ENCODE measurements at regions not wholly inside any gene's neighbourhood (a gene's known extent, or its start where the extent isn't known, plus 50 kb on each side); places are given as distances from the start of the nearest gene placed in this dataset.

DNA sequence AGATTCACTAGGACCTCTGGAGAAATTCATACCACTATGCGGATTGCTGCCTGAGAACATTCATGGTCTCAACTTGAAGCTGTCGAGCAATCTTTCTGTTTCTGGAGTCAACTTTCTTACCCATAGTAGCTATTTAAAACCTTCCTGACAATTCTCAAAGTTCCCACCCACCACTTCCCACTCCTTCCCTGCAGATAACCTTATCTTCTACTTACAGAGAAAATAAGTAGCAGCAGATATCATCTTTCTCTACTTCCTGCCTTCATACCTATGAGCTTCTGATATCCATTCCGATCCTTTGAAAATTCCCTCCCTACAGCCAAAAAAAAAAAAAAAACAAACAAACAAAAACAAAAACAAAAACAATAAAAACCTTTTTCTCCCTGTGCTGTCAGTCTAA is 81.2 kb upstream of the CYRIA start (continued):
- TF ChIP-seq ELF1 (IDR thresholded peaks at IDR 0.05; ENCODE audit: borderline replicate concordance, low read depth) (no peak), ZNF274 (IDR thresholded peaks at IDR 0.05; ENCODE audit: low read depth, low read length) (no peak), CBX3 (IDR thresholded peaks at IDR 0.05; ENCODE audit: low read depth) (no peak), POLR2AphosphoS5 (IDR thresholded peaks at IDR 0.05; ENCODE audit: low read depth, low read length) (no peak), SRF (IDR thresholded peaks at IDR 0.05; ENCODE audit: low read depth) (no peak), CEBPB (IDR thresholded peaks at IDR 0.05; ENCODE audit: low read depth) (no peak), EZH2phosphoT487 (IDR thresholded peaks at IDR 0.05; ENCODE audit: borderline replicate concordance) (no peak)
- TF ChIP-seq, protein P1, sequence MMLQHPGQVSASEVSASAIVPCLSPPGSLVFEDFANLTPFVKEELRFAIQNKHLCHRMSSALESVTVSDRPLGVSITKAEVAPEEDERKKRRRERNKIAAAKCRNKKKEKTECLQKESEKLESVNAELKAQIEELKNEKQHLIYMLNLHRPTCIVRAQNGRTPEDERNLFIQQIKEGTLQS (IDR thresholded peaks at IDR 0.05) = no peak

DNA sequence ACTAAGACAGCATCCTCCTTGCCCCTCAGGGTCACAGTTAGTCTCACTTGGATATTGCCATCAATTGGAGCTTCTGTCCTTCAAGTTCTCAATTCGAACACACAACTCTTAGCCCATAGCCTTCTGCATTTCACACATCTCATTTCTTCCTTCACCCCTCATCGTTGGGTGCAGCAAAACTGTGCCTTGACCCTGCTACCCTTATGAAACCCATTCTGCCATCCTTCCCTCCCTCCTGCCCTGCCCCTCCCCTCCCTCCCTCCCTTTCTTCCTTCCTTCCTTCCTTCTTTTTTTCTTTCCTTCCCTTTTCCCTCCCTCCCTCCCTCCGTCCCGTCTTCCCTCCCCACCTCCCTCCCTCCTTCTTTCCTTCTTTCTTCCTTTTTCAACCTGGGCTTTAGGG is 80.7 kb upstream of the CYRIA start:
- ATAC-seq (no peak), DNase-seq (ENCODE audit: low read depth, low spot score) (no peak)
- BruUV-seq (replicated peaks) = no TSS peak
- TF ChIP-seq SP1 (IDR thresholded peaks at IDR 0.05; ENCODE audit: low read depth) = no peak
- TF ChIP-seq ELF1 (IDR thresholded peaks at IDR 0.05; ENCODE audit: borderline replicate concordance, low read depth) = no peak
- TF ChIP-seq, protein P2, sequence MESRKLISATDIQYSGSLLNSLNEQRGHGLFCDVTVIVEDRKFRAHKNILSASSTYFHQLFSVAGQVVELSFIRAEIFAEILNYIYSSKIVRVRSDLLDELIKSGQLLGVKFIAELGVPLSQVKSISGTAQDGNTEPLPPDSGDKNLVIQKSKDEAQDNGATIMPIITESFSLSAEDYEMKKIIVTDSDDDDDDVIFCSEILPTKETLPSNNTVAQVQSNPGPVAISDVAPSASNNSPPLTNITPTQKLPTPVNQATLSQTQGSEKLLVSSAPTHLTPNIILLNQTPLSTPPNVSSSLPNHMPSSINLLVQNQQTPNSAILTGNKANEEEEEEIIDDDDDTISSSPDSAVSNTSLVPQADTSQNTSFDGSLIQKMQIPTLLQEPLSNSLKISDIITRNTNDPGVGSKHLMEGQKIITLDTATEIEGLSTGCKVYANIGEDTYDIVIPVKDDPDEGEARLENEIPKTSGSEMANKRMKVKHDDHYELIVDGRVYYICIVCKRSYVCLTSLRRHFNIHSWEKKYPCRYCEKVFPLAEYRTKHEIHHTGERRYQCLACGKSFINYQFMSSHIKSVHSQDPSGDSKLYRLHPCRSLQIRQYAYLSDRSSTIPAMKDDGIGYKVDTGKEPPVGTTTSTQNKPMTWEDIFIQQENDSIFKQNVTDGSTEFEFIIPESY (IDR thresholded peaks at IDR 0.05; ENCODE audit: extremely low read depth, insufficient replicate concordance, low read length) = no peak
- TF ChIP-seq, protein P1 (IDR thresholded peaks at IDR 0.05) = no peak
- TF ChIP-seq EZH2phosphoT487 (IDR thresholded peaks at IDR 0.05; ENCODE audit: borderline replicate concordance) = no peak
- no peak for TF ChIP-seq SIN3A (IDR thresholded peaks at IDR 0.05; ENCODE audit: low read depth)
- TF ChIP-seq CBX3 (IDR thresholded peaks at IDR 0.05; ENCODE audit: low read depth) = no peak
- no peak for TF ChIP-seq POLR2A (IDR thresholded peaks at IDR 0.05; ENCODE audit: borderline replicate concordance, extremely low read depth, insufficient read depth, insufficient read length)
- TF ChIP-seq TCF7L2 (IDR thresholded peaks at IDR 0.05; ENCODE audit: borderline replicate concordance, extremely low read depth, insufficient read depth, insufficient read length) = no peak
- no peak for TF ChIP-seq CEBPB (IDR thresholded peaks at IDR 0.05; ENCODE audit: low read depth)
- no peak for TF ChIP-seq JUND (IDR thresholded peaks at IDR 0.05)
- TF ChIP-seq ZNF274 (IDR thresholded peaks at IDR 0.05; ENCODE audit: low read depth, low read length) = no peak
- TF ChIP-seq, protein P3, sequence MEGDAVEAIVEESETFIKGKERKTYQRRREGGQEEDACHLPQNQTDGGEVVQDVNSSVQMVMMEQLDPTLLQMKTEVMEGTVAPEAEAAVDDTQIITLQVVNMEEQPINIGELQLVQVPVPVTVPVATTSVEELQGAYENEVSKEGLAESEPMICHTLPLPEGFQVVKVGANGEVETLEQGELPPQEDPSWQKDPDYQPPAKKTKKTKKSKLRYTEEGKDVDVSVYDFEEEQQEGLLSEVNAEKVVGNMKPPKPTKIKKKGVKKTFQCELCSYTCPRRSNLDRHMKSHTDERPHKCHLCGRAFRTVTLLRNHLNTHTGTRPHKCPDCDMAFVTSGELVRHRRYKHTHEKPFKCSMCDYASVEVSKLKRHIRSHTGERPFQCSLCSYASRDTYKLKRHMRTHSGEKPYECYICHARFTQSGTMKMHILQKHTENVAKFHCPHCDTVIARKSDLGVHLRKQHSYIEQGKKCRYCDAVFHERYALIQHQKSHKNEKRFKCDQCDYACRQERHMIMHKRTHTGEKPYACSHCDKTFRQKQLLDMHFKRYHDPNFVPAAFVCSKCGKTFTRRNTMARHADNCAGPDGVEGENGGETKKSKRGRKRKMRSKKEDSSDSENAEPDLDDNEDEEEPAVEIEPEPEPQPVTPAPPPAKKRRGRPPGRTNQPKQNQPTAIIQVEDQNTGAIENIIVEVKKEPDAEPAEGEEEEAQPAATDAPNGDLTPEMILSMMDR (IDR thresholded peaks at IDR 0.05 in 2 of 3, conservative IDR thresholded peaks at IDR 0.05 in 1 of 3; ENCODE audit: borderline replicate concordance in 1 of 3, insufficient read depth in 1 of 3, low read depth in 2 of 3, low read length in 2 of 3) = no peak
- no peak for TF ChIP-seq ZFX (IDR thresholded peaks at IDR 0.05)
- TF ChIP-seq RAD21 (IDR thresholded peaks at IDR 0.05; ENCODE audit: low read depth) = no peak
- no peak for TF ChIP-seq EGR1 (IDR thresholded peaks at IDR 0.05; ENCODE audit: low read depth)
- TF ChIP-seq, protein P4, sequence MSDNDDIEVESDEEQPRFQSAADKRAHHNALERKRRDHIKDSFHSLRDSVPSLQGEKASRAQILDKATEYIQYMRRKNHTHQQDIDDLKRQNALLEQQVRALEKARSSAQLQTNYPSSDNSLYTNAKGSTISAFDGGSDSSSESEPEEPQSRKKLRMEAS (IDR thresholded peaks at IDR 0.05) = no peak
- no peak for TF ChIP-seq EZH2 (IDR thresholded peaks at IDR 0.05)
- ChIA-PET RAD21 (ENCODE audit: low non-redundant PET in 1 of 2, low total read pairs in 2 of 2, uncharacterized antibody in 2 of 2, unreplicated experiment in 2 of 2) (no interaction called here), POLR2A (no interaction called here), CTCF (no interaction called here)
- H3K4me2 ChIP-seq (ENCODE audit: low read length) = no peak overlapping the region
- no peaks in the 10 kb centered on the region for H4K20me1 ChIP-seq (ENCODE audit: insufficient read depth)
- H3K79me2 ChIP-seq (ENCODE audit: insufficient read depth, low read length) = no peaks in the 10 kb centered on the region
- no peak overlapping the region for H3K4me3 ChIP-seq (replicated peaks in 1 of 2; ENCODE audit: low read depth in 1 of 2, low read length in 2 of 2)
- H3K27me3 ChIP-seq (ENCODE audit: insufficient read depth, low read length) = peaks cover 5% of the 10 kb centered on the region; the same call in 1 of the 2 replicates
- no peak overlapping the region for H3K27ac ChIP-seq (ENCODE audit: low read depth, low read length)
- H3K36me3 ChIP-seq (ENCODE audit: control insufficient read depth in 1 of 2, insufficient read depth in 2 of 2, low read length in 2 of 2) = no peaks in the 10 kb centered on the region
- no peaks in the 10 kb centered on the region for H3K9me3 ChIP-seq (ENCODE audit: control insufficient read depth in 1 of 2, insufficient read depth in 1 of 2, low read depth in 1 of 2, low read length in 2 of 2)
- no peak overlapping the region for H3K9ac ChIP-seq (ENCODE audit: low read length)
- H3K4me1 ChIP-seq (ENCODE audit: control insufficient read depth in 1 of 2, insufficient read depth in 2 of 2, low read length in 2 of 2) = no peaks in the 10 kb centered on the region
- intact Hi-C loops (cut with micrococcal nuclease) = no loop called here
- H3K9me2 ChIP-seq (ENCODE audit: insufficient read depth) = no peaks in the 10 kb centered on the region
- no peak overlapping the region for H2AFZ ChIP-seq (ENCODE audit: low read depth, low read length, poor library complexity, severe bottlenecking)

Data from HCT116 (cell line).